Astrocyte of the spinal cord (primary cell): ENCODE measurements at regions not wholly inside any gene's neighbourhood (a gene's known extent, or its start where the extent isn't known, plus 50 kb on each side); places are given as distances from the start of the nearest gene placed in this dataset.

Experiments
- DNase-seq: peaks from one replicate; pipeline ENCODE4 v3.0.0; 2011; ENCODE audit warnings: low read depth, low spot score
- H3K4me3 ChIP-seq: 2 replicates; pipeline ENCODE4 v1.5.1; 2011; ENCODE audit warnings: low read depth, mild to moderate bottlenecking, low read length, moderate library complexity
- in situ Hi-C: cut with HindIII; loops from 2 replicates; pipeline ENCODE4 v1.10.0; 2017; ENCODE audit warnings: low sequenced_read_pairs
- TF ChIP-seq, protein P1 (sequence below): IDR thresholded peaks from 2 replicates; pipeline ENCODE4 v1.5.1; 2012; ENCODE audit warnings: low read depth, mild to moderate bottlenecking, low read length, inconsistent platforms

DNA sequence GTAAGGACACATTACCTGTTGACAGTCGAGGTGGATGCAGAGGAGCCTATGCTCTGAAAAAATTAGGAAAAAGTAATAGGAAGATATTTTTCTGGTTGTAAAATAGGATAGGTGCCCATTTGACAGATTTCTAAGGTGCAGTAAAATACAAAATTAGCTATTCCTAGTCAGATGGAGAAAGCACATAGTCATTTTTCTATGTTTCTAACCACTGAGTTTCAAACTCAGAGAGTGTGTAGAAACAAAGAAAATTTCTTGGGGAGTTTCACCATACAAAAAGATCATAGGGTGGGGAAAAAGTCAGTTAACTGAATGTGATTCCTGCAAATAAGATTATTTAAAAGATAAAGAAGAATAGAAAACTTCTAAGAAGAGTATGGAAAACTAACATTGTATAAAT is 666.9 kb downstream of the KCNT2 start:
- in situ Hi-C loops = no loop called here
- no peak overlapping the region for H3K4me3 ChIP-seq
- TF ChIP-seq, protein P1, sequence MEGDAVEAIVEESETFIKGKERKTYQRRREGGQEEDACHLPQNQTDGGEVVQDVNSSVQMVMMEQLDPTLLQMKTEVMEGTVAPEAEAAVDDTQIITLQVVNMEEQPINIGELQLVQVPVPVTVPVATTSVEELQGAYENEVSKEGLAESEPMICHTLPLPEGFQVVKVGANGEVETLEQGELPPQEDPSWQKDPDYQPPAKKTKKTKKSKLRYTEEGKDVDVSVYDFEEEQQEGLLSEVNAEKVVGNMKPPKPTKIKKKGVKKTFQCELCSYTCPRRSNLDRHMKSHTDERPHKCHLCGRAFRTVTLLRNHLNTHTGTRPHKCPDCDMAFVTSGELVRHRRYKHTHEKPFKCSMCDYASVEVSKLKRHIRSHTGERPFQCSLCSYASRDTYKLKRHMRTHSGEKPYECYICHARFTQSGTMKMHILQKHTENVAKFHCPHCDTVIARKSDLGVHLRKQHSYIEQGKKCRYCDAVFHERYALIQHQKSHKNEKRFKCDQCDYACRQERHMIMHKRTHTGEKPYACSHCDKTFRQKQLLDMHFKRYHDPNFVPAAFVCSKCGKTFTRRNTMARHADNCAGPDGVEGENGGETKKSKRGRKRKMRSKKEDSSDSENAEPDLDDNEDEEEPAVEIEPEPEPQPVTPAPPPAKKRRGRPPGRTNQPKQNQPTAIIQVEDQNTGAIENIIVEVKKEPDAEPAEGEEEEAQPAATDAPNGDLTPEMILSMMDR = no peak
- DNase-seq = no peak

DNA sequence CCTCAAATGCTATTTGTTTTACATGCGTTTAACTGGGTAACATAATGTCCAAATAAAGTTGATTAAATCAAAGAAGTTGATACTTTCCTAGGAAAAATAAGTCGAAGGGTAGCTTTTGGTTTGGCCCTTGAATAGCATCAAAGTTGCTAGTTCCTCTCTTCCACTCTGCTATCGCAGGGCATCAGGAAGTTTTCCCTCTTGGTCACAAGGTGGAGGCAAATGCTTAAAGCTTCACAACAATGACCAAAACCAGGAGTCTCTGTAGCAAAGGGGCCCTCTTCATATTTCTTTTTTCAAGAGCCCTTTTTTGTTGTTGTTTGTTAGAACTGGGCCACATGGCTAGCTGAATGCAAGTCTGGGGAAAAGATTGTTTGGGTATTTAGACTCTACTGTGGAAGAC is 668.4 kb downstream of the KCNT2 start:
- H3K4me3 ChIP-seq = no peak overlapping the region
- TF ChIP-seq, protein P1 = peak; percentile 32
- in situ Hi-C loops = no loop called here
- peak; percentile 3 for DNase-seq

DNA sequence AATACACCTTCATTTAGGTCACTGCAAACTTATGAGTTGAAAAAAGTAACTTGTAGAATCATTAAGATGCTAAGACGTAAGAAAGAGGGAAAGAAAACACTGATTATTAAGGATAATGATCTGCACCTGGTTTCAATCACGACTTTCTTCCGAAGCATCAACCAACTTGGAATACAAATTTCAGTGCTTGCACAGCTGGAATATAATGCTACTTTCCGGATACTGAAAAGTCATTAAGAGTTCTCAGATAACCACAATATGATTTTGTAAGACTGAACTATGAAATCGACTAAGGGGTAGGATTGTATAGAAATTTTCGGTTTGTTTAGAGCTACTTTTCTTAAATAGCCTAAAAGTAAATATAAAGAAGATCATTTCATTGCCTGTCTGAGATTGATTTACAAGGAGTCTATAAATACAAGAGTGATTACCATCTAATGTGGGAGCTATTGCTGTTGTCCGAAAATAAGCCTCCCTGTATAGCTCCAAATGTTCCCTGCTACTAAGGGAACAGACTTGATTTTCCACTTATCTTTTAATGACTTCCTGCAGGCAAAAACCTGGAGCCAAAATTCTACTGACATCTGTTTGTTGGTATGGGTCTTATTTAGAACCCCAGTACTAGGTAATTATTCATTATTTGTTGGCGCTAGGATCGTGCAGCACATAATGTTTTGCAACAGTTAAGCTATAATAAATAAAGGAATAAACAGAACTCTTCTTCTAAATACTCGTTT is 673.3 kb downstream of the KCNT2 start:
- in situ Hi-C loops = no loop called here
- no peak for DNase-seq
- H3K4me3 ChIP-seq = no peak overlapping the region
- TF ChIP-seq, protein P1 = no peak

DNA sequence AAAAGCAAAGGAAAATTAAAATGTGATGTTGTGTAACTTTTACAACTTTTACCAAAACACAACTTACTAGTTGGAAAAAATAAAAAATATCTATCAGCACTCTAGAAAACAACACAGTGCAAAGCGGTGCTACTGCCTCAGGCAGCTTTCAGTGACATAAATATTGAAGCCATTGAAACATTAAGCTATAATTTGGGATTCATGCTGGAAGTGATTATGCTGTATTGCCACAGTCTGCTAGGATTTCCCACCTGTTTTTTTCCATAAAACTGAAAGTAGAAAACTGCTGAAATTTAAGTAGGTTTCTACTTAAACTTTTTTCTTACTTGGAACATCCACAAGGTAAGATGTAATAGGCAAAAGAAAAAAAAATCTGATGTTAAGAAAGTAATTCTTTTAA is 674.4 kb downstream of the KCNT2 start:
- TF ChIP-seq, protein P1 = no peak
- in situ Hi-C loops = no loop called here
- H3K4me3 ChIP-seq = no peak overlapping the region
- no peak for DNase-seq

DNA sequence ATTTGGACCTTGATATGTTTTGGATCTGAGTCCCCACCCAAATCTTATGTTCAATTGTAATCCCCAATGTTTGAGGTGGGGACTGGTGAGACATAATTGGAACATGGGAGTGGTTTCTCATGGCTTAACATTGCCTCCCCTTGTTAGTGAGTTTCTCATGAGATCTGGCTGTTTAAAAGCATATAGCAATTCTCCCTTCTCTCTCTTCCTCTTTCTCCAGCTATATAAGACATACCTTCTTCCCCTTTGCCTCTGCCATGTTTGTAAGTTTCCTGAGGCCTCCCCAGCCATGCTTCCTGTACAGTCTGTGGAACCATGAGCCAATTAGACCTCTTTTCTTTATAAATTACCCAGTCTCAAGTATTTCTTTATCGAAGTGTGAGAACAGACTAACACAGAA is 692.4 kb downstream of the KCNT2 start:
- H3K4me3 ChIP-seq = no peak overlapping the region
- in situ Hi-C loops = no loop called here
- no peak for DNase-seq
- TF ChIP-seq, protein P1 = no peak

DNA sequence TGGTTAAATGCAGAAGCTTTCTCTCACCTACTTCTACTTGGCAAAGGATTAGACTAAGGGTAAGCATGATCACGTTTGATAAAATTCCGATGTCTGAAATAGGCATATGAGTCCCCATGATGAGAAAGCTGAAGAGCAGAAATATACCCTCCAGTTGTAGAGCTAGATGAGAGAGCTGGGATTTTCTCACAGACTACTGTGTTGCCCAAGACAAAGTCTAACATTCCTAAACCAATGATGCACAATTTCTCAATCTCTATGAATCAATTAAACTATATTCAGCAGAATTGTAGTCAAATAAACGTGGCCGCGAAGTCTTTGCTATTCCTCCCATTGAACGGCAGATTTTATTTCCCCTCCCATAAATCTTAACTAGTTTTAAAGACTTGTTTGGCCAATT is 699.2 kb downstream of the KCNT2 start:
- TF ChIP-seq, protein P1 = no peak
- DNase-seq = no peak
- in situ Hi-C loops = no loop called here
- H3K4me3 ChIP-seq = no peak overlapping the region
